PC-3 (cell line): ENCODE measurements at regions not wholly inside any gene's neighbourhood (a gene's known extent, or its start where the extent isn't known, plus 50 kb on each side); places are given as distances from the start of the nearest gene placed in this dataset.

ENCODE experiments used
- CTCF ChIP-seq: fragments of 300-600 bp; sonication (generic); conservative IDR thresholded peaks from 2 replicates; pipeline ENCODE4 v1.5.1; 2017; ENCODE audit warnings: antibody characterized with exemption, low read depth, mild to moderate bottlenecking, low read length
- EZH2phosphoT487 ChIP-seq: fragments of 300-600 bp; sonication (generic); IDR thresholded peaks from 2 replicates; pipeline ENCODE4 v1.6.1; 2018; ENCODE audit warnings: mild to moderate bottlenecking, antibody characterized with exemption, low read length, borderline replicate concordance

GRCh38 chr10:6333973-6334372 lies 131.2 kb downstream of the PFKFB3 start:
- TF ChIP-seq CTCF: no peak
- no peak for TF ChIP-seq EZH2phosphoT487
